ENCODE measurements at regions not wholly inside any gene's neighbourhood (a gene's known extent, or its start where the extent isn't known, plus 50 kb on each side); places are given as distances from the start of the nearest gene placed in this dataset.
"Not testable (repeated sequence)": the region's sequence is repeated elsewhere in the genome, so short reads cannot be mapped to it uniquely, and the experiment has no call there.

DNA sequence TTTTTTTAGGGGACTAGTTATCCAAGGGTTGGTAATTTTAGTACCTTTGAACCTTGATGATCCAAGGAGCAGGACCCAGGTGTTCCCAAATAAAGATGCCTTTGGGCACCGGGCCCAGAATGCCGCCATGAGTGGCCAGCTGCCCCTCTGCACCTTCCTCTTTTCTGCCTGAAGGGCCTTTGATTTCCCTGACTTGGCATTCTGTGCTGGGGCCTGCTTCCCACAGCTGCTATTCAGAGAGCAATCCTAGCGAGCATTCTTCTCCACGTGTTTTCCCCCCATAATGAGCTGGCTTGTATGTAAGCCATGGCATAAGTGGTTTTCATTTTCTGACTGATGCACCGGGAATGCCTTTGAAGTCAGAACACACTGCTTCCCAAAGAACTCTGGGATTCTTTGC is 77.6 kb upstream of the FAM72C start:
- H3K4me1 Mint-ChIP-seq; DNase-seq; H3K27ac Mint-ChIP-seq; H3K9me3 Mint-ChIP-seq (ENCODE audit: low read depth); ATAC-seq; CTCF ChIA-PET; H3K27me3 Mint-ChIP-seq; H3K4me3 Mint-ChIP-seq; H3K36me3 Mint-ChIP-seq: not testable (repeated sequence)

- H3K27ac Mint-ChIP-seq; H3K9me3 Mint-ChIP-seq (ENCODE audit: low read depth); H3K4me3 Mint-ChIP-seq; DNase-seq; H3K36me3 Mint-ChIP-seq; H3K27me3 Mint-ChIP-seq; H3K4me1 Mint-ChIP-seq; ATAC-seq; CTCF ChIA-PET: not testable (repeated sequence)
Measured at GRCh38 chr1:144046645-144047044, 74.9 kb upstream of the FAM72C start.

GRCh38 chr1:144045751-144046546 is 74.2 kb upstream of the FAM72C start:
- H3K36me3 Mint-ChIP-seq; CTCF ChIA-PET; H3K9me3 Mint-ChIP-seq (ENCODE audit: low read depth); H3K27ac Mint-ChIP-seq; H3K4me1 Mint-ChIP-seq; H3K27me3 Mint-ChIP-seq; H3K4me3 Mint-ChIP-seq: not testable (repeated sequence)
- DNase-seq (peak; percentile 79), ATAC-seq (peak; percentile 92)

- DNase-seq; H3K9me3 Mint-ChIP-seq (ENCODE audit: low read depth); H3K4me1 Mint-ChIP-seq; H3K27ac Mint-ChIP-seq; H3K36me3 Mint-ChIP-seq; H3K4me3 Mint-ChIP-seq; CTCF ChIA-PET; ATAC-seq; H3K27me3 Mint-ChIP-seq: not testable (repeated sequence)
Measured at GRCh38 chr1:144042251-144042650, 70.5 kb upstream of the FAM72C start.

DNA sequence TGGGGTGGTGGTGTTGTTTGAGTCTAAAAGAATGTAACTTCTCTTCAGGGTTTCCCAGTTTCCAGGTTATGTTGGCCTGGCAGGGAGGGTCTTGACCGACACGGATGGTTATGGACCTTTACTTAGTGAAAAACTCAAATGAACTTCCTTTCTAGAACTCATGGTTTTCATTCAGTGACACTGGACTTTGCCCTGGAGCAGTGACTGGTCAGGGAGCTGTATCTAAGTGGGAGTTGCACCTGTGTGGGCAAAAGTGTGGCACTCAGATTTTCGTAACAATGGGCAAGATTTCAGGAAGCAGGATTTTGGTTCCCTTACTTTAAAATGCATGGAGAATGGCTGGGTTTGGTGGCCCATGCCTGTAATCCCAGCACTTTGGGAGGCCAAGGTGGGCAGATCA is 68.5 kb upstream of the FAM72C start:
- H3K4me3 Mint-ChIP-seq; H3K27ac Mint-ChIP-seq; H3K9me3 Mint-ChIP-seq (ENCODE audit: low read depth); H3K4me1 Mint-ChIP-seq; H3K27me3 Mint-ChIP-seq; CTCF ChIA-PET; ATAC-seq; H3K36me3 Mint-ChIP-seq; DNase-seq: not testable (repeated sequence)

GRCh38 chr1:144034045-144034444 is 62.3 kb upstream of the FAM72C start:
- CTCF ChIA-PET; H3K9me3 Mint-ChIP-seq (ENCODE audit: low read depth); H3K27me3 Mint-ChIP-seq; ATAC-seq; H3K27ac Mint-ChIP-seq; H3K4me3 Mint-ChIP-seq; H3K4me1 Mint-ChIP-seq; DNase-seq; H3K36me3 Mint-ChIP-seq: not testable (repeated sequence)

DNA sequence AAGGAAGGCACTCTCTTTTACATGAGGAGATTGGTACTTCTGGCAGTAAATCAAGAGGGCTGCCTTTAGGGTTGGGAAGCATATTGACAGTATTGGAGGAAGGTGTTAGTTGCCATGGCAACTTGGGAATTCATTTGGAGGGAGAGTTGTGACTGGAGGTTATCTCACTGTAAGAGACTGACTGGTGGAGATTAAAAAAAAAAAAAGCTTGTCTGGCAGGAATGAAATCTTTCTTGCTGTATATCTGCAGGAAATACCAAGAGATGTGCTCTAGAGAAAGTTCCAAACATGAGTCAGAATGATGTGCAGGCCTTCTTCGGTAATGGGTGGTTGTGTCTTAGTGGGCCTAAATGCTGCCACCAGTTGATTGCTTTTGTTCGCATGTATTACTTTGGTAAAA is 59.8 kb upstream of the FAM72C start:
- H3K27me3 Mint-ChIP-seq; CTCF ChIA-PET; H3K36me3 Mint-ChIP-seq; DNase-seq; H3K4me1 Mint-ChIP-seq; ATAC-seq; H3K27ac Mint-ChIP-seq; H3K4me3 Mint-ChIP-seq; H3K9me3 Mint-ChIP-seq (ENCODE audit: low read depth): not testable (repeated sequence)

DNA sequence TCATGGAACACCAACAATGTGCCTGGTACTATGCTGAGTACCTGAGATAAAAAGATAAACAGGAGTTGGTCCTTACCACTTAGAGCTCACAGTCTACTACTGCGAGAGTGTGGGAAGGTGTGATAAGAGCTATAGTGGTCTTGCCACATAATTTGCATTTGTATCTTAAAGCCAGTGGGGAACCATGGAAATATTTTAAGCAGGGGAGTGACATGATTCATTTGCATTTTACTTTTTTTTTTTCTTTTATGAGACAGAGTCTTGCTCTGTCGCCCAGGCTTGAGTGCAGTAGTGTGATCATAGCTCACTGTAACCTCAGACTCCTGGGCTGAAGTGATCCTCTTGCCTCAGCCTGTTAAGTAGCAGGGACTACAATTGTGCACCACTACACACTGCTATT is 54.2 kb upstream of the FAM72C start:
- peak; percentile 16 for ATAC-seq
- CTCF ChIA-PET; H3K27ac Mint-ChIP-seq; H3K36me3 Mint-ChIP-seq; H3K27me3 Mint-ChIP-seq; DNase-seq; H3K4me3 Mint-ChIP-seq; H3K4me1 Mint-ChIP-seq; H3K9me3 Mint-ChIP-seq (ENCODE audit: low read depth): not testable (repeated sequence)

DNA sequence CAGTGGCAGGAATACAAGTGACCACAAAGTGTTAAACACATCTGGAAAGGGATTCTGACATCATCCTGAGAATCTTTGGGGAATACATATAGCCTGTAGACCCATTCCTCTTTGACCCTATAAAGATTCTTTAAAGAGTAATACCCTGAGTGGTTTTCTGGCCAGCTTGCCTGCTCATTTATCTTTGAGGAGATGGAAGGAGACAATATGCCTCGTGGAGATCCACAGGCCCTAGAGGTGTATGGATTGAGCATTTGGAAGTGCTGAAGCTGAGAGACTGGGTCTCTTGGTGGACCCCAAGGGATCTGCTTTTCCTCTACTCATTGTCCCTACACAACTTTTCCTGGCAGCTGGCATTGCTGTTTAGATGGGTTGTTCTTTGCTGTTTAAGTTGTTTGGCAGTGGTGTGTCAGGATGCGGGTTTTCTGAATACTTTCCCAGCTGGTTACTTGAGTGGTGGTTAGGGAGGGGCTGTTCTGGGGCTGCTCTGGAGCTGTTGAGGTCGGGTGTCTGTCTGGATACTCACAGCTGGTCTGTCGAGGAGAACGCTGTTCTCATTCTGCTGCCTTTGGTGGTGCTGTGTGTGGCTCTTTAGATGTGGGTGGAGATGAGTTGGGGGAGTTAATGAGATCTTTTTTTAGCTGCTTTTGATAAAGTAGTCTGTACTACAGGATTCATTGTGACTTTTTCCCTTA is 50.1 kb upstream of the FAM72C start:
- DNase-seq; H3K4me3 Mint-ChIP-seq; H3K27ac Mint-ChIP-seq; CTCF ChIA-PET; ATAC-seq; H3K4me1 Mint-ChIP-seq; H3K9me3 Mint-ChIP-seq (ENCODE audit: low read depth); H3K36me3 Mint-ChIP-seq; H3K27me3 Mint-ChIP-seq: not testable (repeated sequence)

All from activated CD8-positive, alpha-beta memory T cell treated with anti-CD3 and anti-CD28 coated beads, Interleukin-2, amount 10 ng/mL, durations not matched to agents 7 days and 5 days (primary cell).